ENCODE measurements at regions not wholly inside any gene's neighbourhood (a gene's known extent, or its start where the extent isn't known, plus 50 kb on each side); places are given as distances from the start of the nearest gene placed in this dataset.
A peak's percentile ranks its signal among the peaks of the same experiment; 100 is the strongest.
"Not testable (repeated sequence)": the region's sequence is repeated elsewhere in the genome, so short reads cannot be mapped to it uniquely, and the experiment has no call there.

DNA sequence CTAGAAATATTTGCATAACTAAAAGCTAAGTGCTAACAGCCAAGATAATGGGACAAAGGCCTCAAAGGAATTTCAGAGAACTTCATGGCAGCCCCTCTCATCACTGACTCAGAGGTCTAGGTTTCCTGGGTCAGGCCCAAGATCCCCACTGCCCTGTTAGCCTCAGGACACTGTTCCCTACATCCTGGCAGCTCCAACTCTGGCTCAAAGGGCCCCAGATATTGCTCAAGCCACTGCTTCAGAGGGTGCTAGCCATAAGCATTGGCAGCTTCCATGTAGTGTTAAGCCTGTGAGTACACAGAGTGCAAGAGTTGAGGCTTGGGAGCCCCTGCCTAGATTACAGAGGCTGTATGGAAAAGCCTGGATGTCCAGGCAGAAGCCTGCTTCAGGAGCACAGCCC is 998.1 kb downstream of the TLE1 start:
- peaks cover 4 to 5% of the 10 kb centered on the region in 2 donors for H3K4me1 Mint-ChIP-seq
- H3K27ac Mint-ChIP-seq = no peak overlapping the region
- H3K36me3 Mint-ChIP-seq = peaks cover 0 to 5% of the 10 kb centered on the region in 2 donors
- H3K4me3 Mint-ChIP-seq = no peak overlapping the region
- no peaks in the 10 kb centered on the region for H3K9me3 Mint-ChIP-seq
- DNase-seq (no peak), ATAC-seq (replicated peaks) (no peak)
- no peaks in the 10 kb centered on the region for H3K27me3 Mint-ChIP-seq

DNA sequence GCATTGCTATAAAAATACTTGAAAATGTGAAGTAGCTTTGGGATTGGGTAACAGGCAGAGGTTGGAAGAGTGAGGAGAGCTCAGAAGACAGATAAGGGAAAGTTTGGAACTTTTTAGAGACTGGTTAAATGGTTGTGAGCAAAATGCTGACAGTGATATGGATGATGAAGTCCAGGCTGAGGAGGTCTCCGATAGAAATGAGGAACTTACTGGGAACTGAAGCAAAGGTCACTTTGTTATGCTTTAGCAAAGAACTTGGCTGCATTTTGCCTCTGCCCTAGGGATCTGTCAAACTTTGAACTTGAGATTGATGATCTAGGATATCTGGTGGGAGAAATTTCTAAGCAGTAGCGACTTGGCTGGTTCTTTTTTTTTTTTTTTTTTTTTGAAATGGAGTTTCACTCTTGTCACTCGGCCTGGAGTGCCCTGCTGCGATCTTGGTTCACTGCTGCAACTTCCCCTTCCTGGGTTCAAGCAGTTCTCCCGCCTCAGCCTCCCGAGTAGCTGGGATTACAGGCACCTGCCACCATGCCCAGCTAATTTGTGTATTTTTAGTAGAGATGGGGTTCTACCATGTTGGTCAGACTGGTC is 998.9 kb downstream of the TLE1 start:
- no peaks in the 10 kb centered on the region for H3K9me3 Mint-ChIP-seq
- peaks cover 0 to 5% of the 10 kb centered on the region in 2 donors for H3K36me3 Mint-ChIP-seq
- DNase-seq = no peak
- peaks cover 4 to 5% of the 10 kb centered on the region in 2 donors for H3K4me1 Mint-ChIP-seq
- no peak for ATAC-seq (replicated peaks)
- no peak overlapping the region for H3K4me3 Mint-ChIP-seq
- peak overlapping the region; percentile 48 for H3K27ac Mint-ChIP-seq
- no peaks in the 10 kb centered on the region for H3K27me3 Mint-ChIP-seq

DNA sequence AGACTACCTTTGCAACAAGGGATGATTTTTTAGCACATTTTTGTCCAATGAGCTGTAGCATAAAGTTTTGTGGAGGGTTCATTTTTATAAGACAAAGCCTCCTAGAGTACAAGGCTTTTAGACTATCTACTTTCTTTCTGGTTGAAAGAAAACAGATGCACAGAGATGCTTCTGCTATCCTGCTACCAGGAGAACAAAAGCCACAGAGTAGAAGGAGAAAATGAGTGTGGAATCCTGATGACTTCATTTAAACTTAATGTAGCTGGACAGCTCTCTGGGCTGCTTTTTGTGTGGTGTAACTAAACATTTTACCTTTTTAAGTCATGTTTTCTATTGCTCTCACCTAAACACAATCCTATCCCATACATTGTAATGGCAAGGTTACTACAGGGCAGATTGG is 1009.4 kb downstream of the TLE1 start:
- Mint-ChIP-seq H3K27me3 (no peaks in the 10 kb centered on the region), H3K9me3 (no peaks in the 10 kb centered on the region), H3K4me3 (no peak overlapping the region), H3K27ac (no peak overlapping the region), H3K4me1 (no peaks in the 10 kb centered on the region), H3K36me3 (no peaks in the 10 kb centered on the region)
- ATAC-seq (replicated peaks) (no peak), DNase-seq (no peak)

DNA sequence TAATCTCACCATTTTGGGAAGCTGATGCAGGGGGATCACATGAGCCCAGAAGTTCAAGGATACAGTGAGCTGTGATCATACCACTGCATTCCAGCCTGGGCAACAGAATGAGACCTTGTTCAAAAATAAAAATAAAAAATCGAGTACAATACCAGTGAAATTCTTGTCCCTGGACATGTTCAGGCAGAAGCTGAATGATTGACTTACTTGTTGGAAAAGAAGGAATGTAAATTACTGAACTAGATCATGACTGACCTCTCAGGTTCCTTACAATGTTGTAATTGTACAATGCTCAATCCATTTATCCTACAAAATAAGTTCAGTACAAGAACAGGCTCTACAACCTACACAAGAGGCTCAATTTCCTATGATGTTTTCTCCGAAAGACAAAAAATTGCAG is 1010.4 kb downstream of the TLE1 start:
- DNase-seq (no peak), ATAC-seq (replicated peaks) (no peak)
- Mint-ChIP-seq H3K4me3 (no peak overlapping the region), H3K36me3 (no peaks in the 10 kb centered on the region), H3K27ac (no peak overlapping the region), H3K27me3 (no peaks in the 10 kb centered on the region), H3K9me3 (no peaks in the 10 kb centered on the region), H3K4me1 (no peaks in the 10 kb centered on the region)

DNA sequence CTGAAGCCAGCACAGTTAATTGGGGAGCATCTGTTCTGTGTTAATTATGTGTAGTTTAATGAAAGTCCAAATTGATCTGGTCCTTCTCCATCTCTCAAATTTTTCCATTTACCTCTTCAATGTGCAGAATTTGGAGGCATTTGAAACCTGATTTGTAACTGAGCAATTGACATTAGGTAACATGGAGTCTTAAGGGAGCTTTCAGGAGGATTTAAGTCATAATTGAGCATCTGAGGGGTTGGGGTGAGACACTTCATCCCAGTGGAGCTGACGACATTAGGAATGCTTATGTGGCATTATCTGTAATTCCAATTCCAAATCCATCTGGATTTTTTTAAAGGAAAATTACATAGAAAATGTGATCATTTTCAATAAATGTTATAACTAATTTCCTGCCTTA is 1015.9 kb downstream of the TLE1 start:
- Mint-ChIP-seq H3K27ac (no peak overlapping the region), H3K4me3 (no peak overlapping the region), H3K27me3 (no peaks in the 10 kb centered on the region), H3K4me1 (no peaks in the 10 kb centered on the region), H3K9me3 (peaks cover 0 to 6% of the 10 kb centered on the region in 2 donors), H3K36me3 (peaks cover 2 to 11% of the 10 kb centered on the region in 2 donors)
- DNase-seq (no peak), ATAC-seq (replicated peaks) (no peak)

DNA sequence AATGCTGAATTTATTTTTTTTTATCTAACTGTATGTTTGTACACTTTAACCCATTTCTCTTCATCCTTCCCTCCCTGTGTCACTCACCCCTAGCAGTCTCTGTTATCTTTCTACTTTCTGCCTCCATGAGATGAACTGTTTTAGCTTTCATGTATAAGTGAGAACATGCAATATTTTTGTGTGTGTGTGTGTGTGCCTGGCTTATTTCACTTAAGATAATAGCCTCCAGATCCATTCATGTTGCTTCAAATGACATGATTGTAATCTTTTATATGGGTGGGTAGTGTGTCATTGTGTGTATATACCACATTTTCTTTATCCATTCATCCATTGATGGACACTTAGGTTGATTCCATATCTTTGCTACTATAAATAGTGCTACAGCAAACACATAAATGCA is 1023.9 kb downstream of the TLE1 start:
- Mint-ChIP-seq H3K4me3 (no peak overlapping the region), H3K4me1 (peaks cover 6 to 7% of the 10 kb centered on the region in 2 donors), H3K36me3 (peaks cover 6 to 30% of the 10 kb centered on the region in 2 donors), H3K27ac (no peak overlapping the region), H3K9me3 (peaks cover 11 to 20% of the 10 kb centered on the region in 2 donors), H3K27me3 (no peaks in the 10 kb centered on the region)
- no peak for DNase-seq
- ATAC-seq (replicated peaks) = no peak

DNA sequence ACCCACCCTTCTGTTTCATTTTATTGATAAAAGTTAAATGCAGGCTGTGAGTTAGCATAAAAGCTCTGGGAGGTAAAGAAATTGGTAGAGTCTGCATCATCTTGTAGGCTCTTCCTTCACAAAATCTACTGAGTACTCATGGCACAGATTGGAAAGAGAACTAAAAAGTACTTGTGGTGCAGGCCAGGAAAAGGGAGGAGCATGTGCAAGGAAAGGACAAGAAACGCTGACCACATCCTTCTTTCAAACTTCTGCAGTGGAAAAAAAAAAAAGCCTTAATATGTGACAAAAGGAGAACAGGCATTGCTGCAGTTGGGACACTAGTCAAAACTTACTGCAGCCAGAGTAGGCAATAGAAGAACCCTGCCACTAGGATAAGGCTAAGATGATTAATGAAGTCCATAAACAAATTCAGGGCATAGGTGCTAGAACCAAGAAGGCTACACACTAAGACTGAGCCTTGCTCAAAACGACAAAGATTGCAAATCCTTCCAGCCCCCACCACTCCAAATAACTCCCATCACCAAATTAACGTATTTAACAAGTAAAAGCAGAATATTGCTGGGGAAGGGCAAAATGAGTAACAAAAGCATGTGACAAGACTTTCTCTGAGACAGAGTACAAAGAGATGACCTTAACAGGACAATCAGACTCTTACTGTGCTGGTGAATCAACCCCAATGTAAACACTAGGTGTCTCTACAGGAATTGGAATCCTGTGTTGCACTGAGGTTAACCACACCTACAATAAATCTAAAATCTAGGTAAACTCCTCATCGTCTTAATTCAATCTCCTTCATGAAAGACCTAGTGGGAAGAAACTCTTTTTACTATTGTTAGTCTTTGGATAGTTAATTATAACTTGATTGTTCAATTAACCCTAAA is 1024.8 kb downstream of the TLE1 start:
- DNase-seq = no peak
- peak in 1 of 2 donors; percentile 50 for ATAC-seq (replicated peaks)
- Mint-ChIP-seq H3K9me3 (peaks cover 11 to 17% of the 10 kb centered on the region in 2 donors), H3K27ac (no peak overlapping the region), H3K4me1 (peaks cover 6 to 7% of the 10 kb centered on the region in 2 donors), H3K27me3 (no peaks in the 10 kb centered on the region), H3K36me3 (peaks cover 6 to 28% of the 10 kb centered on the region in 2 donors), H3K4me3 (no peak overlapping the region)

DNA sequence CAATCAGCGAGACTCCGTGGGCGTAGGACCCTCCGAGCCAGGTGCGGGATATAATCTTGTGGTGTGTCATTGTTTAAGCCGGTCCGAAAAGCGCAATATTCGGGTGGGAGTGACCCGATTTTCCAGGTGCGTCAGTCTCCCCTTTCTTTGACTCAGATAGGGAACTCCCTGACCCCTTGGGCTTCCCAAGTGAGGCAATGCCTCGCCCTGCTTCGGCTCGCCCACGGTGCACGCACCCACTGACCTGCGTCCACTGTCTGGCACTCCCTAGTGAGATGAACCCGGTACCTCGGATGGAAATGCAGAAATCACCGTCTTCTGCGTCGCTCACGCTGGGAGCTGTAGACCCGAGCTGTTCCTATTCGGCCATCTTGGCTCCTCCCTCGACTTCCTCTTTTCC is 1029.6 kb downstream of the TLE1 start:
- peaks cover 6 to 27% of the 10 kb centered on the region in 2 donors for H3K36me3 Mint-ChIP-seq
- not testable (repeated sequence) for H3K27me3 Mint-ChIP-seq; H3K4me1 Mint-ChIP-seq; H3K27ac Mint-ChIP-seq; ATAC-seq (replicated peaks); H3K4me3 Mint-ChIP-seq; DNase-seq
- peaks cover 5 to 14% of the 10 kb centered on the region in 2 donors for H3K9me3 Mint-ChIP-seq

DNA sequence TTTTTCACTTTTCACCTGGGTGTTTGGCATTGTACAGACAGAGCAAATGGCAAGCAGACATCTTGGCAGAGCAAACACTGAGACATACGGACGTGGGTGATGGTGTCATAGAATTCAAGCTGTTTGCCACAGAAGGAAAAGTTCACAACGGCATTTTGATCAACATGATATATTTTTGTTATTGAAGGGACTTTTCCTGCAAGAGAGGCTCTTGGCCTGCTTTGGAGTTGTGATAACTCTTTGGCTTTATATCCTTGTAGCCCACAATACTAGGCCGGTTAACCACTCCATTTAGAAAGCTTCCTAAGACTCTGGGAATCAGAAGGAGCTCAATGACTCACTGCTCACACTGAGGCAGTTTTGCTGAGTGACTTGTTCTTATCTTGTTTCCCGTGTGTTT is 1038.3 kb downstream of the TLE1 start:
- Mint-ChIP-seq H3K36me3 (no peaks in the 10 kb centered on the region), H3K27ac (no peak overlapping the region), H3K4me3 (no peak overlapping the region), H3K27me3 (no peaks in the 10 kb centered on the region), H3K9me3 (no peaks in the 10 kb centered on the region), H3K4me1 (no peaks in the 10 kb centered on the region)
- no peak for DNase-seq
- no peak for ATAC-seq (replicated peaks)

DNA sequence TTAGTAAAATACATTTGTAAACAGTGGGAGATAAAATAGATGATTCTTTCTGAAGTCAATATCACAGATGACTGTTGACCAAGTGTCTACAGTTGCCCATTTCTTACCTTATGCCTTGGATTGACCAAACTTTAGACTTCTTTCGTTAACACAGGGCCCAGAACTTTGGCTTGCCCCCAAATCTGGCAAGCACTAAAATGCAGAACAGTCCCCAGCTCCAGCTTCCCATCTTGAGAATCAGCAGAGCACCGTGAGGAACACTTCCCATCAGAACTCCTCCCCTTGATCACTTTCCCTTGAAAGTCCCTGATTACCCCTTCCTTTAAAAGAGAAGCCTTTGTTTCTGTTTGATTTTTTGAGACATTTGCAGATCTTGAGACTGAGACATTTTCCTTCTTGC is 1039.9 kb downstream of the TLE1 start:
- Mint-ChIP-seq H3K27me3 (no peaks in the 10 kb centered on the region), H3K9me3 (peaks cover 0 to 1% of the 10 kb centered on the region in 2 donors), H3K36me3 (no peaks in the 10 kb centered on the region), H3K4me1 (peaks cover 0 to under 1% of the 10 kb centered on the region in 2 donors), H3K27ac (no peak overlapping the region), H3K4me3 (no peak overlapping the region)
- ATAC-seq (replicated peaks) = no peak
- DNase-seq = no peak

DNA sequence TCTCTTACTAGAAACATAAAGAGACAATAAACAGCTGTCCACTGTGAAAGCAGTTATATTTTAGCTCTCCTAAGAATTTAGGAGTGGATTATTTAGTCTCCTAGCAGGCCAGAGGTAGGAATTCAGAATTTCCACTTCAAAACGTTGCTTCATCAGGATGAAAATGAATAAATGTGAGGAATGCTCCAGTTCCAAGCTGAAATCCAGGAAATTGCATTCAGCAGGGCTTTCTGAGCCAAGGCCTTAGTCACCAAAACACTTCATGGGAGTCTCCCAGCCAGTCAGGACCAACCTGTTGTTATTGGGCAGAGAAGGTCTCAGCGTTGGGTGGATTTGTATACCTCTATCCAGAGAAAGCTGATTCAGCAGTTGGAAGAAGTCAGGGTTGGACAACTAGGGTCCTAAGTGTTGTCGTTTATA is 1040.3 kb downstream of the TLE1 start:
- Mint-ChIP-seq H3K27ac (no peak overlapping the region), H3K4me1 (peaks cover 0 to 1% of the 10 kb centered on the region in 2 donors), H3K36me3 (no peaks in the 10 kb centered on the region), H3K4me3 (no peak overlapping the region), H3K27me3 (no peaks in the 10 kb centered on the region), H3K9me3 (peaks cover 0 to 3% of the 10 kb centered on the region in 2 donors)
- no peak for DNase-seq
- ATAC-seq (replicated peaks) = no peak

DNA sequence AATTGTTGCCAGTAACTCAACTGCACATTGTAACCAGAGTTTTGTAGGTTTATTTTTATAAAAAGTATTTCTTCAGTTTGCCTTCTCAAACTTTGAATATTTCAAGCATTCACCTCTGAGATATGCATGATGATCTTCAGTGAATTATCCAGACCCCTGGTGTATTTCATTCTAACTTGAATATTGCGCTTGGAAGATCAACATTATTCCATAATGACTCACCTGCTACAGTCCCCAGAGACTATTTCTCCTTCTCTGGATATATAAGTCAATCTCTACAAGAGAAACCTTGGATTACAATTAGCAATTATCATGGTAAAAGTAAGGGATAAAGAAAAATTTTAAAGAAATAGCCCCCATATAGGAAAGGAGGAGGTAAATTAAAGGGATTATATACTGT is 1041.0 kb downstream of the TLE1 start:
- DNase-seq (no peak), ATAC-seq (replicated peaks) (no peak)
- Mint-ChIP-seq H3K36me3 (no peaks in the 10 kb centered on the region), H3K27me3 (no peaks in the 10 kb centered on the region), H3K9me3 (peaks cover 0 to 3% of the 10 kb centered on the region in 2 donors), H3K4me1 (peaks cover 0 to 1% of the 10 kb centered on the region in 2 donors), H3K27ac (no peak overlapping the region), H3K4me3 (no peak overlapping the region)

DNA sequence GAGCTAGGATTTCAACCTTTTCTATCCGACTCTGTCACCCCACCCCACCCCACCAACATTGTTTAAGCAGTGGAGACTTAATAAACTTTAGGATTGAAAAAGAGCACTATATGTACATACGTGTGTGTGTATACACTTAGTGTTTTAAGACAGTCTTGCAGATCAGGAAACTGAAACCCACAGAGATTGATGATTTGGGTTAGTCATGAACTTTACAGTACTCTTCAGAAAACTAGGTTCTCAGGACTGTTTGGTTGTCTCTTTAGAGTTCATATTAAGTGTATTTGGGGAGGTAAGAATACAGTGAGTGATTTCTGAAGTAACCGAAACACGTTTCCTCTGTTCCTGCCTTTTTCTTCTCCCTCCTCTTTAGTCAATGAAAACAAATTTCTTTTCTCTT is 1043.1 kb downstream of the TLE1 start:
- no peak for DNase-seq
- Mint-ChIP-seq H3K36me3 (peaks cover 0 to 5% of the 10 kb centered on the region in 2 donors), H3K4me3 (no peak overlapping the region), H3K4me1 (peaks cover 0 to 1% of the 10 kb centered on the region in 2 donors), H3K27ac (no peak overlapping the region), H3K9me3 (peaks cover 0 to 3% of the 10 kb centered on the region in 2 donors), H3K27me3 (no peaks in the 10 kb centered on the region)
- no peak for ATAC-seq (replicated peaks)

DNA sequence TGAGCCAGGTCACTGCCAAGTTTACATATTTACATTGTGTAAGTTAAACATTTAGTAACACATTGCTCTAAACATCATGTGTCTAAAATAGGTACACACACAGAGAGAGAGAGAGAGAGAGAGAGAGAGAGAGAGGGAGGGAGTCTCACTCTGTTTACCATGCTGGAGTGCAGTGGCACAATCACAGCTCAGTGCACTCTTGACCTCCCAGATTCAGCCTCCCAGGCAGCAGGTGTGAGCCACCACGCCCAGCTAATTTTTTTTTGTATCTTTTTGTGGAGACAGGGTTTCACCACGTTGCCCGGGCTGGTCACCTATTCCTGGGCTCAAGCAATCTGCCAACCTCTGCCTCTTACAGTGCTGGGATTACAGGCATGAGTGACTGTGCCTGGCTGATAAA is 1045.3 kb downstream of the TLE1 start:
- no peak for DNase-seq
- Mint-ChIP-seq H3K4me1 (peaks cover 0 to 1% of the 10 kb centered on the region in 2 donors), H3K9me3 (peaks cover 0 to 3% of the 10 kb centered on the region in 2 donors), H3K27me3 (no peaks in the 10 kb centered on the region), H3K27ac (no peak overlapping the region), H3K4me3 (no peak overlapping the region), H3K36me3 (peaks cover 0 to 7% of the 10 kb centered on the region in 2 donors)
- ATAC-seq (replicated peaks) = no peak

DNA sequence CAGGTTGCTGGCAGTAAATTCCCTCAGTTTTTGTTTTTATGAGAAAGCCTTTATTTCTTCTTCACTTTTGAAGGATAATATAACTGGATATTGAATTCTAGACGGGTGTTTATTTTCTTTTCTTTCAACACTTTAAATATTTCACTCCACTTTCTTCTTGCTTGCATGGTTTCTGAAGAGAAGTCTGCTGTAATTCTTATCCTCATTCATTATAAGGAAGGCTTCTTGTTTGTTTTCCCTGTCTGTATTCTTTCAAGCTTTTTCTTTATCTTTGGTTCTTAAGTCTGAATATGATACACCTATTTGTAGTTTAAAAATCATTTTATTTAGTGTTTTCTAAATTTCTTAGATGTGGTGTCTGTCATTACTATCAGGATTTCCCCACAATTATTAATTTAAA is 1054.3 kb downstream of the TLE1 start:
- H3K36me3 Mint-ChIP-seq = peaks cover 1 to 13% of the 10 kb centered on the region in 2 donors
- no peaks in the 10 kb centered on the region for H3K4me1 Mint-ChIP-seq
- no peak for ATAC-seq (replicated peaks)
- H3K9me3 Mint-ChIP-seq = peaks cover 7 to 11% of the 10 kb centered on the region in 2 donors
- no peak overlapping the region for H3K27ac Mint-ChIP-seq
- H3K27me3 Mint-ChIP-seq = no peaks in the 10 kb centered on the region
- no peak for DNase-seq
- no peak overlapping the region for H3K4me3 Mint-ChIP-seq
